ENCODE measurements at regions not wholly inside any gene's neighbourhood (a gene's known extent, or its start where the extent isn't known, plus 50 kb on each side); places are given as distances from the start of the nearest gene placed in this dataset.

- Histone ChIP-seq H3K79me2 (ENCODE audit: insufficient read depth, low read length) (no peaks in the 10 kb centered on the region), H3K27ac (ENCODE audit: low read depth in 1 of 2, low read length in 2 of 2) (no peak overlapping the region), H3K9ac (ENCODE audit: insufficient read depth, low read length, poor library complexity, severe bottlenecking) (no peak overlapping the region), H3K9me3 (replicated peaks in 1 of 2; ENCODE audit: control insufficient read depth in 1 of 2, insufficient read depth in 1 of 2, low read length in 2 of 2) (no peaks in the 10 kb centered on the region), H3K4me3 (replicated peaks in 1 of 3; ENCODE audit: low read depth in 2 of 3, low read length in 3 of 3) (no peak overlapping the region), H2AFZ (ENCODE audit: insufficient read depth, low read depth, low read length, poor library complexity, severe bottlenecking) (no peak overlapping the region), H3K4me2 (replicated peaks; ENCODE audit: extremely low read depth, low read length, poor library complexity, severe bottlenecking) (no peak overlapping the region), H3K27me3 (ENCODE audit: control insufficient read depth in 2 of 2, insufficient read depth in 2 of 2, low read length in 2 of 2) (no peaks in the 10 kb centered on the region), H3K4me1 (ENCODE audit: control insufficient read depth in 1 of 2, insufficient read depth in 2 of 2, low read length in 2 of 2) (no peaks in the 10 kb centered on the region), H4K20me1 (ENCODE audit: insufficient read depth, low read length) (no peaks in the 10 kb centered on the region), H3K36me3 (replicated peaks in 1 of 2; ENCODE audit: control insufficient read depth in 1 of 2, insufficient read depth in 2 of 2, low read length in 2 of 2) (no peaks in the 10 kb centered on the region)
- no peaks in the 10 kb centered on the region for H3K4me1 Mint-ChIP-seq
- TF ChIP-seq, protein P1, sequence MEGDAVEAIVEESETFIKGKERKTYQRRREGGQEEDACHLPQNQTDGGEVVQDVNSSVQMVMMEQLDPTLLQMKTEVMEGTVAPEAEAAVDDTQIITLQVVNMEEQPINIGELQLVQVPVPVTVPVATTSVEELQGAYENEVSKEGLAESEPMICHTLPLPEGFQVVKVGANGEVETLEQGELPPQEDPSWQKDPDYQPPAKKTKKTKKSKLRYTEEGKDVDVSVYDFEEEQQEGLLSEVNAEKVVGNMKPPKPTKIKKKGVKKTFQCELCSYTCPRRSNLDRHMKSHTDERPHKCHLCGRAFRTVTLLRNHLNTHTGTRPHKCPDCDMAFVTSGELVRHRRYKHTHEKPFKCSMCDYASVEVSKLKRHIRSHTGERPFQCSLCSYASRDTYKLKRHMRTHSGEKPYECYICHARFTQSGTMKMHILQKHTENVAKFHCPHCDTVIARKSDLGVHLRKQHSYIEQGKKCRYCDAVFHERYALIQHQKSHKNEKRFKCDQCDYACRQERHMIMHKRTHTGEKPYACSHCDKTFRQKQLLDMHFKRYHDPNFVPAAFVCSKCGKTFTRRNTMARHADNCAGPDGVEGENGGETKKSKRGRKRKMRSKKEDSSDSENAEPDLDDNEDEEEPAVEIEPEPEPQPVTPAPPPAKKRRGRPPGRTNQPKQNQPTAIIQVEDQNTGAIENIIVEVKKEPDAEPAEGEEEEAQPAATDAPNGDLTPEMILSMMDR (IDR thresholded peaks at IDR 0.05), result no peak
- H3K27me3 Mint-ChIP-seq (ENCODE audit: low read depth in 3 of 3), result peaks cover under 1 to 3% (median 2%) of the 10 kb centered on the region in 3 donors
- H3K27ac Mint-ChIP-seq, result no peak overlapping the region
- peaks cover 0 to 12% (median 7%) of the 10 kb centered on the region in 7 donors for H3K9me3 Mint-ChIP-seq
- no peak for DNase-seq
- WGBS (ENCODE audit: insufficient coverage), result no CpG with 5 or more reads among the region's 1 CpG
- intact Hi-C loops (cut with micrococcal nuclease), result no loop called here
- no peak overlapping the region for H3K4me3 Mint-ChIP-seq
- no peaks in the 10 kb centered on the region for H3K36me3 Mint-ChIP-seq
Observed at GRCh38 chr21:27764056-27764455, 797.2 kb upstream of the ADAMTS5 start.

DNA sequence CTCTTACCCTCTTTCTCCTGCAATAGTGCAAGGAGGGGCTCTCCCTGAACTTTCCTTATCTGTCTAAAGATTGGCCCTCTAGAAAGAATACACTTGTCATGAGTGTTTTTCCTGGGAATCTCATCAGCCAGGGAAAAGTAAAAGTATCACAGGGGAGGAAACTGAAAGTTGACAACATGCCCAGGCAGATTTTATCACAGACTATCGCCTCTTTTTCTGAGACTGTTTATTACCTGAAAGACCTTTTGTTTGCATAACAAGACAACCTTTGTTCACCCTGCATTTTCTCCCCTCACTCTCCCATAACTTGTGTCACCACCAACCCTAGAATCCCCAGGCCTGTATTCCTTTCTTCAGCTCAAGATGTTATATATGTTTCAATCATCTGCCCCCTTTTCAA is 794.7 kb upstream of the ADAMTS5 start:
- H3K27me3 ChIP-seq (ENCODE audit: control insufficient read depth in 2 of 2, insufficient read depth in 2 of 2, low read length in 2 of 2), result no peaks in the 10 kb centered on the region
- H3K4me1 ChIP-seq (ENCODE audit: control insufficient read depth in 1 of 2, insufficient read depth in 2 of 2, low read length in 2 of 2), result no peaks in the 10 kb centered on the region
- H3K4me2 ChIP-seq (replicated peaks; ENCODE audit: extremely low read depth, low read length, poor library complexity, severe bottlenecking), result no peak overlapping the region
- WGBS (ENCODE audit: insufficient coverage), result 50% methylated on average over 1 of the region's 1 CpG
- H3K27ac ChIP-seq (ENCODE audit: low read depth in 1 of 2, low read length in 2 of 2), result no peak overlapping the region
- no peak overlapping the region for H3K9ac ChIP-seq (ENCODE audit: insufficient read depth, low read length, poor library complexity, severe bottlenecking)
- peaks cover 0 to 3% (median 1%) of the 10 kb centered on the region in 3 donors for H3K27me3 Mint-ChIP-seq (ENCODE audit: low read depth in 3 of 3)
- no peak overlapping the region for H3K4me3 Mint-ChIP-seq
- H2AFZ ChIP-seq (ENCODE audit: insufficient read depth, low read depth, low read length, poor library complexity, severe bottlenecking), result no peak overlapping the region
- H3K36me3 Mint-ChIP-seq, result no peaks in the 10 kb centered on the region
- no peak overlapping the region for H3K27ac Mint-ChIP-seq
- no peaks in the 10 kb centered on the region for H3K79me2 ChIP-seq (ENCODE audit: insufficient read depth, low read length)
- no peaks in the 10 kb centered on the region for H3K4me1 Mint-ChIP-seq
- no peak for DNase-seq
- no peak overlapping the region for H3K4me3 ChIP-seq (replicated peaks in 1 of 3; ENCODE audit: low read depth in 2 of 3, low read length in 3 of 3)
- peaks cover 0 to 7% (median 2%) of the 10 kb centered on the region in 7 donors for H3K9me3 Mint-ChIP-seq
- no peaks in the 10 kb centered on the region for H3K9me3 ChIP-seq (replicated peaks in 1 of 2; ENCODE audit: control insufficient read depth in 1 of 2, insufficient read depth in 1 of 2, low read length in 2 of 2)
- H4K20me1 ChIP-seq (ENCODE audit: insufficient read depth, low read length), result no peaks in the 10 kb centered on the region
- H3K36me3 ChIP-seq (replicated peaks in 1 of 2; ENCODE audit: control insufficient read depth in 1 of 2, insufficient read depth in 2 of 2, low read length in 2 of 2), result no peaks in the 10 kb centered on the region
- intact Hi-C loops (cut with micrococcal nuclease), result no loop called here
- TF ChIP-seq, protein P1 (IDR thresholded peaks at IDR 0.05), result no peak
